Astrocyte of the cerebellum (primary cell): ENCODE measurements at regions not wholly inside any gene's neighbourhood (a gene's known extent, or its start where the extent isn't known, plus 50 kb on each side); places are given as distances from the start of the nearest gene placed in this dataset.
"Not testable (repeated sequence)": the region's sequence is repeated elsewhere in the genome, so short reads cannot be mapped to it uniquely, and the experiment has no call there.

Experiments used
- DNase-seq: peaks from one replicate; pipeline ENCODE4 v3.0.0-alpha.2; 2011; ENCODE audit warnings: low read depth
- H3K4me3 ChIP-seq: 2 replicates; pipeline ENCODE4 v1.5.1; 2011; ENCODE audit warnings: mild to moderate bottlenecking, low read depth, low read length, moderate library complexity
- in situ Hi-C: cut with HindIII; loops from 2 replicates; pipeline ENCODE4 v1.10.0; 2017; ENCODE audit warnings: low sequenced_read_pairs
- TF ChIP-seq, protein P1 (sequence below): IDR thresholded peaks from 2 replicates; pipeline ENCODE4 v1.5.1; 2012; ENCODE audit warnings: low read length, low read depth, moderate library complexity, mild to moderate bottlenecking; ENCODE audit errors: missing control alignments

- TF ChIP-seq, protein P1, sequence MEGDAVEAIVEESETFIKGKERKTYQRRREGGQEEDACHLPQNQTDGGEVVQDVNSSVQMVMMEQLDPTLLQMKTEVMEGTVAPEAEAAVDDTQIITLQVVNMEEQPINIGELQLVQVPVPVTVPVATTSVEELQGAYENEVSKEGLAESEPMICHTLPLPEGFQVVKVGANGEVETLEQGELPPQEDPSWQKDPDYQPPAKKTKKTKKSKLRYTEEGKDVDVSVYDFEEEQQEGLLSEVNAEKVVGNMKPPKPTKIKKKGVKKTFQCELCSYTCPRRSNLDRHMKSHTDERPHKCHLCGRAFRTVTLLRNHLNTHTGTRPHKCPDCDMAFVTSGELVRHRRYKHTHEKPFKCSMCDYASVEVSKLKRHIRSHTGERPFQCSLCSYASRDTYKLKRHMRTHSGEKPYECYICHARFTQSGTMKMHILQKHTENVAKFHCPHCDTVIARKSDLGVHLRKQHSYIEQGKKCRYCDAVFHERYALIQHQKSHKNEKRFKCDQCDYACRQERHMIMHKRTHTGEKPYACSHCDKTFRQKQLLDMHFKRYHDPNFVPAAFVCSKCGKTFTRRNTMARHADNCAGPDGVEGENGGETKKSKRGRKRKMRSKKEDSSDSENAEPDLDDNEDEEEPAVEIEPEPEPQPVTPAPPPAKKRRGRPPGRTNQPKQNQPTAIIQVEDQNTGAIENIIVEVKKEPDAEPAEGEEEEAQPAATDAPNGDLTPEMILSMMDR, result no peak
- no peak for DNase-seq
- in situ Hi-C loops, result no loop called here
- no peak overlapping the region for H3K4me3 ChIP-seq
These were observed 146.4 kb upstream of the LMNTD1 start for GRCh38 chr12:25699454-25699853.

- in situ Hi-C loops, result no loop called here
- TF ChIP-seq, protein P1, result no peak
- peak; percentile 16 for DNase-seq
- H3K4me3 ChIP-seq, result no peak overlapping the region
These were observed 148.2 kb upstream of the LMNTD1 start for GRCh38 chr12:25701290-25701689.

DNA sequence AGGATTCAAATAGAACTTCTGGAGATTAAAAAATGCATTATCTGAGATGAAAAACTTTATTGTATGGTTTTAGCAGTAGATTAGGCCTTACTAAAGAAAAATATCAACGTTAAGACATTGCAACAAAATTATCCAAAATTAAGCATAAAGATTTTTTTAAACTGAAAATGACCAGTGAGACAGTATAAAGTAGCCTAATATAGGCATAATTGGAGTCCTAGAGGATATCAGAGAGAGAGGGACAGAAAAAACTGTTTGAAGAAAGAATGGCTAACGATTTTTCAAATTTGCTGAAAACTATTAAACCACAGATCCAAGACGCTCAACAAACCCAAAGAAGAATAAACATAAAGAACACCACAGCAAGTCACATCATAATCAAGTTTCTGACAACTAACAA, 149.5 kb upstream of the LMNTD1 start:
- TF ChIP-seq, protein P1, result no peak

DNA sequence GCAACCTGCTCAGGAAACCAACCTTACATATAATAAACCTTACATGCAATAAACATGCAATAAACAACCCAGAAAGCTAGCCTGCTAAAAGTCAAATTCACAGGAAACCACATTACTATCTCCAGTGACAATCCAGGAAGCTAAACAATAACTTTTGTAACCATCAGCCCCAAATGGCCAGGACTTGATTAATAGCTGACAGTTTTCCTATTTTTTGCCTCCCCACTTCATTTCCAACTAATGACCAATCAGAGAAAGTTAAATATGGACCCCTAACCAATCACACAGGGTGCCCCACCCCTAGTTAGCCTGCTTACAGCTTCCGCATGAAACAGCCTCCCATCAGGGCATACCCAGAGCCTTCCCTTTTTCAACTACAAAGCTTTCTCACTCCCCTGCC, 152.2 kb upstream of the LMNTD1 start:
- TF ChIP-seq, protein P1, result no peak
- in situ Hi-C loops, result no loop called here
- no peak for DNase-seq
- no peak overlapping the region for H3K4me3 ChIP-seq

More for the DNA sequence above, 149.5 kb upstream of the LMNTD1 start:
- no peak overlapping the region for H3K4me3 ChIP-seq
- no peak for DNase-seq
- in situ Hi-C loops, result no loop called here

DNA sequence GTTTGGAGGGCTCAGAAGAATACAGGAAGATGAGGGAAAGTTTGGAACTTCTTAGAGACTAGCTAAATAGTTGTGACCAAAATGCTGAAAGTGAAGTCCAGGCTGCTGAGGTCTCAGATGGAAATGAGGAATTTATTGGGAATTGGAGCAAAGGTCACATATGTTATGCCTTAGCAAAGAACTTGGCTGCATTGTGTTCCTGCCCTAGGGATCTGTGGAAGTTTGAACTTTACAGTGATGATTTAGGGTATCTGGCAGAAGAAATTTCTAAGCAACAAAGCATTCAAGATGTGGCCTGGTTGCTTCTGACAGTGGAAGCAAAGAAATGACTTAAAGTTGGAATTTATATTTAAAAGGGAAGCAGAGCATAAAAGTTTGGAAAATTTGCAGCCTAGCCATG, 153.6 kb upstream of the LMNTD1 start:
- H3K4me3 ChIP-seq, DNase-seq, in situ Hi-C loops: not testable (repeated sequence)

GRCh38 chr12:25707056-25707455, 154.0 kb upstream of the LMNTD1 start:
- no peak overlapping the region for H3K4me3 ChIP-seq
- in situ Hi-C loops, result no loop called here
- TF ChIP-seq, protein P1, result no peak
- no peak for DNase-seq

DNA sequence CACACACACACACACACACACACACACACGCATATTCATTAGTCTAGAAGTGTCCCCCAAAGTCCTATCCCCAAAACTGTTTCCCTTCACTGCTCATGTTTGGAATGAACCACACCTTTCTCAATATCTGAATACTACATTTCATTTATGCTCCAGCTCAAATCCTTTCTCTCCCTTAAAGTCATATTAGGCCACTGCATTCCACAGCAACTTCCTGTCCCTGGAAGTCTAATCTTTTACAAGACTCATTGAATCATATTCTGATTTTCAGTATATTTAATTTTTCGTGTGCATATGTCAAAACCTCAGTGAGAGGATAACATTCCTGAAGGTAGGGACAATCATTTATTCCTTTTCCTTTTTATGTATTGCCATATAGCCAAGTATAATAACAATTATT, 155.6 kb upstream of the LMNTD1 start:
- in situ Hi-C loops, result no loop called here
- no peak for DNase-seq
- H3K4me3 ChIP-seq, result no peak overlapping the region
- TF ChIP-seq, protein P1, result no peak
